ENCODE measurements at regions not wholly inside any gene's neighbourhood (a gene's known extent, or its start where the extent isn't known, plus 50 kb on each side); places are given as distances from the start of the nearest gene placed in this dataset.
"Not testable (repeated sequence)": the region's sequence is repeated elsewhere in the genome, so short reads cannot be mapped to it uniquely, and the experiment has no call there.

DNA sequence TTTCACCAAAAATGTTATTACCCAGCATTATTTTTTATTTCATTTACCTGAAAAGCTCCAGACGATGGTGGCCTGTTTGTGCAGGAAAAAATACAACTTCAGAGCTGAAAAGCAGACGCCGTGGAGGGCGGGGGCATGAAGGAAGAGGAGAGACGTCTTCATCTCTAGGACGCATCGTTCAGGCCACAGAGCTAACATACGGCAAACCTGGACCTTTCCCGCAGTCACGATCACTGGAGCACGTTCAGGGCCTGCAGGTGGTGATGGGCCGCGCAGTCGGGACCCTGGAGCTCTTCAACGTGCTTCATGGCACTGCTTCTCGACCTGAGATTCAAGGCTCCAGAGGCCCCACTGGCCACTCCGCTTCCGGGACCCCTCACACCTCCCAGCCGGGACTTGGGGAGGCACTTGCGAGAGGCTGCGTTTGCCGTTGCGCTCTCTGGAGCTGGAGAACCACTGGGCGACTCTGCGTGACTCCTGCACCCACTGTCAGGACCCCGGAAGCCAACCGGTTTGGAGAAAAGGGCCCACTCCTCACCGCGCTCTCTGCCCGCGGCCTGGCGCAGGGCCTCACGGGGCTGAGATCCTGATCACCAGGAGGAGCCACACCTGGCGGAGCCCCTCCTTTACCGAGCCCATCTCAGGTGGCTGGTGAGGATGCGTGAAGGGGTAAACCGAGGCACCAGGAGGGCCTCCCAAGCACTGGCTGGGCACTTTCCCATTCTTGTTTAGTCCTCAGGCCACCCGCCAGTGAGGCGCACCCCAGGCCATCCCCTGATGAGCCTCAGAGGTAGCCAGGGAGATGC, 164.4 kb upstream of the AFDN start:
- DNase-seq, result no peak

DNA sequence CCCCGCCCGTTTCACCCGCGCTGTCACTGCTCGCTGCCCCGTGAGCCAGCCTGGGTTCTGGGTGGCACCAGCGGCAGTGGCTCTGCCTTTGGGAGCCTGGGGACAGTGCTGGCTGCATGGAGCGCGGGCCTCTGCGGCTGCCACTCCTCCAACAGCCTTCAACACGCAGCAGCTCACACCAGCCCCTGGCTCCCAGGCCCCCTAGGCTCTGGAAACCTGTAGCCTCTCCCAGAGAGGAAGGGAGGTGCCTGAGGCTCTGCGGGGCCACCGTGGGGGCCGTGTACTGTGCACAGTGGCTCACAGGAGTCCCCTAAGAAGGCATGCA, 163.9 kb upstream of the AFDN start:
- no peak for DNase-seq

DNA sequence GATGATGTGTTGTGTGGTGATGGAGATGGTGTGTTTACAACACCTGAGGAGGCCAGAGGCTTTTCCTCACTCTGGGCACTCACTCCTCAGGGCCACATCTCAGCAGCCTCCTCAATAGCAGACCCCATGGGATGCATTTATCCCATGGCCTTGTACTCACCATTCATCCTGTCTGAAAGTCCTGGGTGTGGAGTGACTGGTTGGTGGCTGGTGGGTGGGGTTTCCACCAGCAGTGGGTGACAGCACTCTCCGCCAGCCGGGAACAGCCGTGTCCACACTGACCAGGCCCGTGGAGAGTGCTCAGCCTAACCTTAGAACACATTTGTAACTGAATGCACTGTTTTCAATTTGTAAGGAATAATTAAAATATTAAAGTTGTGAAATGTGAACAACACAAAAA, 163.4 kb upstream of the AFDN start:
- DNase-seq, result no peak

DNA sequence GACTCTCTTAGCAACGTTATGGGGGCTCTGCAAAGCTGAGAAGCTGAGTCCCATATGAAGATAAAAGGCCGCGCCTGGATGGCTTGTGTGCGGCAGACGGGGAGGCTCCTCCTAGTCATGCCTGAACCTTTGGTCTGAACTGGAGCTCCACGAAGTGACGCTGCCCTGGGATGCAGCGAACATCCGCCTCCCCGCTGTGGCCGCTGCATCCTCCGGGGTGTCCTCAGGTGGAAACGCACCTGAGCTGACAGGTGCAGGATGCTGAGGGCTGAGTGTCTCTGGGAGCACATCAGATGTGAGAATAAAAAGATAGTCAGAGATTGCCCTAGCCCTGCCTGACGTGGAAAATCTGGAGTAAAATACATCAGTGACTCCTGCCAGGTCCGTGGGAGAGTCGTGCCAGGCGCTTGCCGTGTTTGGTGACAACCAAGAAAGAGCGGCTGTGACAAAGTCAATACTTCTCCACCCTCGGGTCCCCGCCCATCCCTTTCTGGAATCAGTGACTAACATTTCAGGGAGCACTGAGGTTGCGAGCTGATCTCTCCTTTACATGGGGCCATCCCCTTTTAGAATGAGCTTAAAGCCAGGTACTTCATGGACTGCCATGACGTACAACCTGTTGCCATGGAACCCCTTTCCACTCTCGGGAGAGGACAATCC, 162.8 kb upstream of the AFDN start:
- no peak for DNase-seq

DNA sequence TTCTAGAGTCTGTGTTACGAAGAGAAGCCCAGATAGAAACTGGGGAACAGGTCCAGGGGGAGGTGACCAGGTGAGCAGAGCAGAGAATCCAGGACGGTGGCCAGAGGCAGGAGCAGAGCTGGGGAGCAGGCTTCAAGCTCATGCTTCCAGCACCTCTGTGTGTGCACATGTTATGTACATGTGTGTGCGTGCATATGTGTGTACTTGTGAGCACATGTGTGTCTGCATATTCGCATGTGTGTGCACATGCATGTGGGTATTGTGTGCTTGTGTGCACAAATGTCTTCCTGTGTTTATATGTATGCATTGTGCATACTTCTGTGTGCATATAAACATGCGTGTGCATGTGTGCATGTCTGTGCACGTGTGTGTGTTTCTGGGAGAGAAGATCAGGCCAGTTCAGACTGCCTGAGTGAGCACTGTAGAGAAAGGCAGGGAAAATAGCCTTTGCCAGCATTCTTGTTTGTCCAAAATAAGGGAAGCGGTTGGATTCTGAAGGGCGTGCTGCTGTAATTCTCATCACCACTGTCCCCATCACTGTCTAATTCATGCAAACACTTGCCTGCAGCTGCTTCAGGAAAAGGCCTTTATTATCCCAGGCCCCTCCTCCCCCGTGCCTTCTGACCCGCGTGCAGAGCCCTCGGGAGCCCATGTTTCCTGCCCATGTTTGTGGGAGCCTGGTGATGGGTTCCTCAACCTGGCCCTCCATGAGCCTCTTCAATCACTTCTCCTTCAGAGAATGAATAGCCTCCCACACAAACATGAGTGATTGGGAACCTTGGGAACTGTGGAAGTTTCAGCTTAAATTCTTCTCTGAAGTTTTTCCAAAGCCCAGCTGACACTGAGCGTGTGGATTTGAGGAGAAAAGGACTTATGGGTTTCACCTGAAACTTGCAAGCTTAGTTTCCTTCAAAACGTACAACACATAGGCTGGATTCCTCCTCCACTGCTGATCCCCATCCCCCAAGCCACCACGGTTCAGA, 161.7 kb upstream of the AFDN start:
- DNase-seq, result no peak

DNA sequence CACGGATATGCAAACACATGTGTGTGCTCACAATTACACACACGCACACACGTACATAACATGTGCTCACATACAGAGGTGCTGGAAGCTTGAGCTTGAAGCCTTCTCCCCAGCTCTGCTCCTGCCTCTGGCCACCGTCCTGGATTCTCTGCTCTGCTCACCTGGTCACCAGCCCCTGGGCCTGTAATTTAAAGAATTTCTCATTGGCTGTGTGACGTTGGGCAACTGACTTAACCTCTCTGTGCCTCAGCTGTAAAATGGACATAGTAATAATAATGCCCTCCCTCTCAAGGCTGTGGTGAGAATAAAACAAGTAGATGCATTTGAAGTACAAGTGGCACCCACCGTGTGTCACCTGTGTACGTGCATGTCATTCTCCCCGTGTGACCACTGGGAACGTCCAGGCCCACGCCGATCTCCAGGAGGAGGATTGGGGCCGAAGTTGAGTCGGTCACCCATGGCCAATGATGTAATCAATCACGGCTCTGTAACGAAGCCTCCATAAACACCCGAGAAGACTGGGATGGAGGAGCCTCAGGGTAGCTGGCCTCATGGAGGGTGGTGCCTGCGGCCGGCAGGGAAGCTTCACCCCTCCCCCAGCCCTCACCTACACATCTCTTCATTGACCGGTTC, 160.9 kb upstream of the AFDN start:
- no peak for DNase-seq

DNA sequence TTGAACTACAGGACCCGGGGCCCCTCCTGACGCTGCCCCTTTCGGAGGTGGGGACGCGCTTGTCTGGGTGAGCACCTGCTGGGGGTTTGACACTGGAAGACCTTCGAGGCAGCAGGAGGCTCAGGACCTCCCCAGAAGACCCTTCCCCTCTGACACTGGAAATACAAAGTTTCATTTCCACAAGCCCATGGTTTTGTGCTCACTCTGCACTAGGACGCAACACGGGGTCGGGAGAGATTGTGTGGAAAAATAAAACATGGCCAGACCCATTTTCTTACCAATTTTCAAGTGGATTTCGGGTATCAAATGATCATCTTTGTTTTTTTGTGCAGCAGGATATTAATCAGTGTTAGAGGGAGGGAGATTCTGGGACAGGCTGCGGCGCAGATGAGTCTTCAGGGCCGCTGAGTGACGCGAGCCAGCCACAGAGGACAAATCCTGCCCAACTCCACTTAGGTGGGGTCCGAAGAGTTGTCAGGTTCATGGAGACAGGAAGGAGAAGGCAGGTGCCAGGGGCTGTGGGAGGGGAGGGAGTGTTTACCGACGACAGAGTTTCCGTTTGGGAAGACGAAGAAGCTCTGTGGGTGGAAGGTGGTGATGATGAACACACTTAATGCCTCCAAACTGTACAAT, 160.0 kb upstream of the AFDN start:
- no peak for DNase-seq

DNA sequence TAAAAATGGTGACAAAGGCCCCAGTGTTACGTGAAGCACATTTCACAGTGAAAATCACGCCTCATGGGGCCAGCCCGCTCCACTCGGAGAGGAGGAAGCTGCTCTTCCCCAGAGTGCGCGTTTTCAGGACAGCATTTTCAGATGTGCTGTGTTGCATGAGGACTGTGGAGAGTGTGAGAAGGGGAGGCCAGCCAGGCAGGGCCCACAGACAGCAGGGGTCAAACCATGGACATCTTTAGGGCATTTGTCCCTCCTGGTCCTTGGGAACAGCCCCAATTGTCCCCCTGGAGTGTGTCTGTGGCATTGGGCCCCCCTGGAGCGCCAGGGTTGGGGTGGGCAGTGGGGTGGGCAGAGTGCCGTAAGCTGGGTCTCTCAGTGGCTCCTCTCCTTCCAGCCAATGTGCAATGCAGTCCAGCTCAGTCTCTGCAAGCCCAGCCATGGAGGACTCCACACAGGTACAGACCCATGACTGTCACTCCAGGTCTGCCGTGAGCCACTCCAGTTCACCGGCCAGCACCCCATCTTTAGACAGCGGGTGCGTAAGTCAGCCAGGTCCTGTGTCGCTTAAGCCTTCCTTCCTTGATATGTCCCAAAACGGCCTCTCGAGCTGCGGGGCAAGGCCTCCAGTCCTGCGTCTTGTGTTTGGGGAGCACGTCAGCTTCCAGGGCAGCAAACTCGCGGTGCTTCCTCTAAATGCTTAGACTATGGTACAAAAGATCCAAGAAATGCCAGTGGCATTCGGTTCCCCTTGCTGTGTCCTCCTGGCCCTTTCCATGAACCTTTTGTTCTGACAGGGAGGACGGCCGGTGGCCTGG, 159.3 kb upstream of the AFDN start:
- DNase-seq, result no peak

DNA sequence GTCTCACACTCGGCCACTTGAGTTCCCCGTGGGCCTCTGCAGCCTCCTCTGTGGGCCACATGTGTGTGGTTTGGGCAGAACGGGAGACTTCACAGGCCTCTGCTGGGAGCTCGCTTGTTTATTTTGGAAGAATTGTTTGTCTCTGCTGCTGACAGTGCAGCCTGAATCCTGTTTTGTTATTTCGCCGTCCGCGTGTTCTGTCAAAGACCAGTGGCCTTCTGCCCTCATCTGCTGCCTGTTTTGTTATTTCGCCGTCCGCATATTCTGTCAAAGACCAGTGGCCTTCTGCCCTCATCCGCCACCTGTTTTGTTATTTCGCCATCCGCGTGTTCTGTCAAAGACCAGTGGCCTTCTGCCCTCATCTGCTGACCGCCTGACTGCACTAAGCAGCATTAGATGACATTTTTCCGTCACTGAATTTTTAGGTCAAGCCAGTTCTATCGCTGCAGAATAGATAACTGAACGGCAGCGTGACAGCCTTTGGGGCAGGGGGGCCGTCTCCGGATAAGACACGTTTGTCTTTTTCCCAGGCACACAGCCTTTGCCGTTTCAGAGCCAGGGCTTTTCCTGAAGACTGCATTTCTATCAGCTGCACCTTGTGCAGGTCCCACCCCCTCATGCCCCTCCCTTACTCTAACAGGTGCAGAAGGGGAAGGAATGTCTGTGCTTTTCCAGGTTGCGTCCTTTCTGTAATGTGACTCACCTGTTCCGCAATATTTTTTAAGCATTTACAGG, 158.5 kb upstream of the AFDN start:
- DNase-seq, result no peak

DNA sequence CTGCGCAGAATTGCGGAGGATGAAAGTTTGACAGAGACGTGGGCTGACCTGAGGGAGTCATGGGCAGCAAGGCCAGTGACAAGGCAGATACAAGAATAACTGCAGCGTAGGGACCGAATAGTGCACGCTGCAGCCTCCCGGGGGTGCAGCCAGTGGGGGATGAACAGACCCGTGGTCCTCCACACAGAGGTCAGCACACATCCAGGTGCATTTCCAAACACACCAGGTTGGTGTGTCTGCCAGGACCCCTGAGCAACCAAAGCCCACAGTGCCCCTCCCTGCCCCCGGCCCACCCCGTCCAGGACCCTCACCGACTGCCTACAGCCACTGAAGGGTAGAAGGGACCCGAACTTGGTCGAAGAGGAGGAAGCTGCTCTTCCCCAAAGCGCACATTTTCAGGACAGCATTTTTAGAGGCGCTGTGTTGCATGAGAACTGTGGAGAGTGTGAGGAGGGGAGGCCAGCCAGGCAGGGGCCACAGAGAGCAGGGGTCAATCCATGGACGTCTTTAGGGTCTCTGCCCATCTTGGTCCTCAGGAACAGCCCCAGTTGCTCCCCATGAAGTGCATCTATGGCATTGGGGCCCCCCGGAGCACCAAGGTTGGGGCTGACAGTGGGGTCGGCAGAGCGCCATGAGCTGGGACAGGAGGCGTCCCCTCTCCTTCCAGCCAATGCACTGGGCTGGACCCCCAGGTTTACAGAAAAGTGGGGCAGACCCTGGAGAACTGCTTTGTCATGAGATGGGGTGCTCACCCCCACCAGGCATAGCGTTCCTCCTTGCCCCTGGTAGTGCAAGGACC, 157.8 kb upstream of the AFDN start:
- no peak for DNase-seq

DNA sequence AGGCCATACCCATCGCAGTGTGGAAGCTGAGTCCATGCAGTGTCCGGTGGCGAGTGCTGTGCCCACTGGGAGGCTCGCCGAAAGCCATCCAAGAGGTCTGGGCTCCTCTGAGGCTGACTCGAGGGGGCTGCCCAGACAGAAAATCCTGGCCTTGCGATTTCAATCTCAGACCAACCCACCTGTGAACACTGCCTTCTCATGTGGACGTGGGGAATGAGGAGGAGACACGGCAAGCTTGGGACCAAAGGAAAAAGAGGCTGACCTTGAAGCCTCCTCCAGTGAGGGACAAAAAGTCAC, 157.2 kb upstream of the AFDN start:
- no peak for DNase-seq

DNA sequence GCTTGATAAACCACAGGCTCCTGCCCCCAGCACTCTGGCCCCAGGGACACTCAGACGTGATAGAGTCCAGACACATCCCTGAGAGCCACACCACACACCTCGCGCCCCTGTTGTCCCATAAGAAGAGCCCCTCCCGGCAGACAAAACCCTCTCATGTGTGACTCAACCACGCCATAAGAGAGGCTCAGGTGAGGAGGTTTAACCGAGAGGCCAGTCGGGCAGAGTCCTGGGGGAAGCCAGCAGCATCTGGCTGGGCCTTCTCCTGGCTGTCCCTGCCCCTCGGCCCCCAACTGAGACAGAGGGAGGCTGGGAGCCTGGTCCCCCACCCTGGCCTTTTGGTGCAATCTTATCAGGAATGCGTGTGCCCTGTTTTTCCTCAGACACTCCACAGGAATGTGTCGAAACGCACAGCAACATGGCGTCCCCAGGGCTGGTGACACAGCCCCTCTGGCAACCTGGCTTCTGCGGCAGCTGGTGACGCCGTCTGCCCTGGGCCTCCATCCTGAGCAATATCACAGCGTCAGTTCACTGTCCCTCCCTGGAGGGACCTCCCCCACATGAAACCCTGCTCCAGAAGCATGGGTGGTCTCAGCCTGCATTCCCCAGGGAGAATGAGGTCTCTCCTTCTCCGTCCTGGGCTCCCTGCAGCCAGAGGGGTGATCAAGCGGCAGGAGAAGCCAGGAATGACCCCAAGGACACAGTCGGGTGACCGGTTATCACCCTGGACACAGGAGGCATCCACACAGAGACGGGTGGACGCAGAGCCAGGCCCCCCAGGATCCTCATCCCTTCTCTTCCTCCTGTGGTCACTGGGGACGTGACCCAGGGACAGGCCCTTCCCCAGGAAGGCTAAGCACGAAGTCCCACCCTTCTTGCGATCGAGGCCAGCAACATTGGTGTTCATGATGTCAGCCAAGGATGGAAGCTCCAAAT, 156.6 kb upstream of the AFDN start:
- DNase-seq, result no peak

DNA sequence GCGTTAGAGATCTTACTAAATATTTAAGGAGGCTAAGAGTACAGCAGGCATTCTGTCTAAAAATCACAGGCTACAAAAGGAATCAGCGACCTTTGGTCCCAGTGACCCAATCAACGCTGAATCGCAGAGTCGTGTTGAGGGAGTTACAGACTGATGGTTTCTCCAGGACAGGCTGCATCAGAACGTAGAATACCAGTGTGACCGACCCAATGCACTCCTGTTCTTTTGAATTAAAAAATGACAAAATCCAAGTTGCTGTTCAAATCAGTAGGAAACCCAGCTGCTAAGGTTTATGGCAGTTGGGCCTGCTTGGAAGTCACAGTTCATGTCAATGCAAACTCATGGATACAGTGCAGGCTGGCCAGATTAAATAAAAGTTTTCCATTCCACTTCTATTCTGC, 155.8 kb upstream of the AFDN start:
- no peak for DNase-seq

DNA sequence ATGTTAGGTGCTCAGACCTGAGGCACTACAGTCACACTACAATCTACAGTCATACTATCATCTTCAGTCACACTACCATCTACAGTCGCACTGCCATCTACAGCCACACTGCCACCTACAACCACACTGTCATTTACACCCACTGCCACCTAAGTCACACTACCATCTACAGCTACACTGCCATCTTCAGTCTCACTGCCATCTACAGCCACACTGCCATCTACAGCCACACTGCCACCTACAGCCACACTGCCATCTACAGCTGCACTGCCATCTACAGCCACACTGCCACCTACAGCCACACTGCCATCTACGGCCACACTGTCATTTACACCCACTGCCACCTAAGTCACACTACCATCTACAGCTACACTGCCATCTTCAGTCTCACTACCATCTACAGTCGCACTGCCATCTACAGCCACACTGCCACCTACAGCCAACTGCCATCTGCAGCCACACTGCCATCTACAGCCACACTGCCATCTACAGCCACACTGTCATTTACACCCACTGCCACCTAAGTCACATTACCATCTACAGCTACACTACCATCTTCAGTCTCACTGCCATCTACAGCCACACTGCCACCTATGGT, 155.2 kb upstream of the AFDN start:
- DNase-seq, result not testable (repeated sequence)

DNA sequence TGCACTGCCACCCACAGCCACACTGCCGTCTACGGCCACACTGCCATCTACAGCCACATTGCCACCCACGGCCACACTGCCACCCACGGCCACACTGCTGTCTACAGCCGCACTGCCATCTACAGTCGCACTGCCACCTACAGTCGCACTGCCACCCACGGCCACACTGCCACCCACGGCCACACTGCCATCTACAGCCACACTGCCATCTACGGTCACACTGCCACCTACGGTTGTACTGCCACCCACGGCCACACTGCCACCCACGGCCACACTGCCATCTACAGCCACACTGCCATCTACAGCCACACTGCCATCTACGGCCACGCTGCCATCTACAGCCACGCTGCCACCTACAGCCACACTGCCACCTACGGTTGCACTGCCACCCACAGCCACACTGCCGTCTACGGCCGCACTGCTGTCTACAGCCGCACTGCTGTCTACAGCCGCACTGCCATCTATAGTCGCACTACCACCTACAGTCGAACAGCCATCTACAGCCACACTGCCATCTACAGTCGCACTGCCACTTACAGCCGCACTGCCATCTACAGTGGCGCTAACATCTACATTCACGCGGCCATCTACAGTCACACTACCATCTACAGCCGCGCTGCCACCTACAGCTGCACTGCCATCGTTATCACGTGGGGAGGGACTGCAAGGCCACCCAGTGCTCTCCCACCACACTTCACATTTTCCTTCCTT, 154.6 kb upstream of the AFDN start:
- no peak for DNase-seq

DNA sequence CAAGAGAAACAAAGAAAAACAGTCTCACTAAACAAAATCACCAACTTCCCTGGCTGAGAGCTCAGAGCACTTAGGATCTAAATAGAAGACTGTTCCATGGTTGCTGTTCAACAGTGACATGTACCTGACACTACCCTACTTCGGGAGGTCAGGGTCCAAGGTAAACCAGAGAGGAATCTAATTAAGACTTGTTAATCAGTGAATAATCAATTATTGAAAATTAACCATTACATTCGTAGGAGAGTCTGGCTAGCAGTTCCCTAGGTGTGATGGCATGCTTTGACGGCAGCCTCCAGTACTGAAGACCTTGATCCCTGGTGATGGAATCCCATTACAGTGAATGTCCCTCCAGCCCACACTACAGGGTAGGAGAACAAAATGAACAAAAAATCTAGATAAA, 154.0 kb upstream of the AFDN start:
- no peak for DNase-seq

DNA sequence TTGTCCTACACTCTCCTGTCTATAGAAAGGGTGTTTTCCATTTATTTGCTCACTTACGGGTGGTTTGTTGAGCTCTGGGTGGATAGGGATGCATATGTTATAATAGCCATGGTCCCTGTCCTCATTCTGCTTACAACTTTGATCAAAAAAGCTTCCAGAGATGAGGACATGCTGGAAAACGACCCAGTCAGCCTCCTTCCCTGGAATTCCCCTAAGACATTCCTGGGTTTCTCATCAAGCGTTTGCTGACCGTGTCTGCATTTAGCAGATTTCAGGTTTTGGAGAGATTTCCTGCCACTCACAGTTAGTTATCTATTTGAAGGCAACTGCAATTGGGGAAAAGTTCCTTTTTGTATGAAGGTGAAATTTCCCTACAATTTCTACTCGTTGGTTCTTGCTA, 152.8 kb upstream of the AFDN start:
- no peak for DNase-seq

DNA sequence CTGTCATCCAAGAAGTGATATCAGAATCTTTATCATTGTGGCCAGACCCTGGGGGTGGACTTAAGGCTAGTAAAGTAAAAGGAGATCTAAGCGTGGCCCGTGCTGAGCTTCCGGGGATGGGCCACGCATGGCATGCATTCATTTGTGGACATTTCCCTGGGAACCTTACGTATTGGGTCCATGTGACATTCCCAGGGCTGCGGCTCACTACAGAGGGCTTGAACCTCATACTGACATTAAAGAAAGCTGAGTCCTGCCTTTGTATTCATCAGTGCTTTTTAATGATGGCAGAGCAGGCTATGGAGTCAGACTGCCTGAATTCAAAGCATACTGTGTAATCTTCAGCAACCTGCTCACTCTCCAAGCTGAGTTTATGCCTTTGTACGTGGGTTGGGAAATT, 152.2 kb upstream of the AFDN start:
- DNase-seq, result no peak
